IMR-90 (cell line): ENCODE measurements at regions not wholly inside any gene's neighbourhood (a gene's known extent, or its start where the extent isn't known, plus 50 kb on each side); places are given as distances from the start of the nearest gene placed in this dataset.

Experiments used
- ATAC-seq: fragments of 200-7000 bp; cut with Tn5 transposase; 2 replicates; pipeline ENCODE4 v1.9.1; 2020; ENCODE audit warnings: low read depth, mild to moderate bottlenecking, moderate library complexity
- BruUV-seq: library from RNA; stranded (reverse); fragments of 400-500 nt; replicated peaks from 2 replicates; lab custom pipeline; 2021; lab: Mats Ljungman, UMichigan
- CTCF ChIA-PET: fragments of 300-600 bp; formaldehyde crosslinking; extraction: SDS; loops from one replicate; lab custom pipeline; 2021; ENCODE audit warnings: antibody characterized with exemption; lab: Yijun Ruan, JAX
- POLR2A ChIA-PET: fragments of 300-600 bp; sonication (Branson Sonifier 250); formaldehyde crosslinking; loops from one replicate; lab custom pipeline; 2022; ENCODE audit warnings: antibody characterized with exemption; ENCODE audit not compliant: unreplicated experiment; lab: Charles Lee
- DNase-seq: peaks from one replicate; pipeline ENCODE4 v3.0.0; 2013
- H2AFZ ChIP-seq: replicated peaks from 2 replicates; pipeline ENCODE3; 2013; ENCODE audit warnings: low read length, mild to moderate bottlenecking; ENCODE audit not compliant: poor library complexity
- H2AK5ac ChIP-seq: 2 replicates; pipeline ENCODE4 v1.6.1; 2013; ENCODE audit warnings: low read depth, low read length, inconsistent platforms
- H2AK9ac ChIP-seq: replicated peaks from 2 replicates; pipeline ENCODE3; 2013; ENCODE audit warnings: mild to moderate bottlenecking, low read depth, low read length, moderate library complexity; ENCODE audit not compliant: poor library complexity
- H2BK120ac ChIP-seq: 2 replicates; pipeline ENCODE4 v1.6.1; 2013; ENCODE audit warnings: low read depth, low read length, inconsistent platforms
- H2BK15ac ChIP-seq: 3 replicates; pipeline ENCODE4 v1.6.1; 2013; ENCODE audit warnings: low read depth, low read length, inconsistent platforms
- H2BK20ac ChIP-seq: 2 replicates; pipeline ENCODE4 v1.6.1; 2013; ENCODE audit warnings: low read depth, mild to moderate bottlenecking, inconsistent platforms, low read length, moderate library complexity
- H2BK5ac ChIP-seq: 2 replicates; pipeline ENCODE4 v1.6.1; 2013; ENCODE audit warnings: mild to moderate bottlenecking, low read depth, low read length, inconsistent platforms; ENCODE audit not compliant: poor library complexity, severe bottlenecking
- H3K14ac ChIP-seq: replicated peaks from 2 replicates; pipeline ENCODE4 v1.6.1; 2013; ENCODE audit warnings: low read depth, low read length, inconsistent platforms
- H3K18ac ChIP-seq: 2 replicates; pipeline ENCODE4 v1.6.1; 2013; ENCODE audit warnings: low read depth, low read length, control low read depth
- H3K23ac ChIP-seq: 2 replicates; pipeline ENCODE4 v1.6.1; 2013; ENCODE audit warnings: low read depth, low read length, inconsistent platforms
- H3K27ac ChIP-seq: 2 replicates; pipeline ENCODE4 v1.5.1; 2013; ENCODE audit warnings: mild to moderate bottlenecking, control low read depth, low read length; ENCODE audit not compliant: insufficient read depth
- H3K27me3 ChIP-seq: 2 replicates; pipeline ENCODE4 v1.6.1; 2013; ENCODE audit warnings: low read length; ENCODE audit not compliant: control insufficient read depth, insufficient read depth
- H3K36me3 ChIP-seq: 2 replicates; pipeline ENCODE4 v1.6.1; 2013; ENCODE audit warnings: low read length, mixed read lengths; ENCODE audit not compliant: control insufficient read depth, insufficient read depth
- H3K4ac ChIP-seq: 2 replicates; pipeline ENCODE4 v1.6.1; 2013; ENCODE audit warnings: low read depth, low read length, inconsistent platforms
- H3K4me1 ChIP-seq: 2 replicates; pipeline ENCODE4 v1.6.1; 2013; ENCODE audit warnings: low read length, mixed read lengths; ENCODE audit not compliant: control insufficient read depth, insufficient read depth
- H3K4me2 ChIP-seq: 2 replicates; pipeline ENCODE4 v1.6.1; 2013; ENCODE audit warnings: low read depth, mild to moderate bottlenecking, control low read depth, low read length, moderate library complexity
- H3K4me3 ChIP-seq: 2 replicates; pipeline ENCODE4 v1.5.1; 2013; ENCODE audit warnings: low read depth, mild to moderate bottlenecking, control low read depth, low read length, moderate library complexity; ENCODE audit not compliant: insufficient read depth
- H3K56ac ChIP-seq: 2 replicates; pipeline ENCODE4 v1.6.1; 2013; ENCODE audit warnings: low read length, inconsistent platforms; ENCODE audit not compliant: insufficient read depth; ENCODE audit errors: extremely low read depth
- H3K79me1 ChIP-seq, 2 experiments: 2 replicates each; pipeline ENCODE4 v1.6.1; 2013; ENCODE audit warnings: low read length in 2 of 2, inconsistent platforms in 1 of 2, low read depth in 1 of 2
- H3K9ac ChIP-seq: 2 replicates; pipeline ENCODE4 v1.6.1; 2013; ENCODE audit warnings: low read depth, low read length, control low read depth
- H3K9me1 ChIP-seq: 2 replicates; pipeline ENCODE4 v1.6.1; 2013; ENCODE audit warnings: low read length, inconsistent platforms; ENCODE audit not compliant: insufficient read depth
- H3K9me3 ChIP-seq: 2 replicates; pipeline ENCODE4 v1.6.1; 2013; ENCODE audit warnings: low read length; ENCODE audit not compliant: control insufficient read depth, insufficient read depth
- H4K20me1 ChIP-seq: 2 replicates; pipeline ENCODE4 v1.6.1; 2013; ENCODE audit warnings: low read length, inconsistent platforms; ENCODE audit not compliant: insufficient read depth
- H4K5ac ChIP-seq: 2 replicates; pipeline ENCODE4 v1.6.1; 2013; ENCODE audit warnings: mild to moderate bottlenecking, low read depth, low read length, control low read depth
- H4K8ac ChIP-seq, 2 experiments: 2 replicates each; pipeline ENCODE4 v1.6.1; 2013; ENCODE audit warnings: low read depth in 2 of 2, low read length in 2 of 2, control low read depth in 1 of 2, inconsistent platforms in 1 of 2
- H4K91ac ChIP-seq: 2 replicates; pipeline ENCODE4 v1.6.1; 2013; ENCODE audit warnings: low read depth, low read length, inconsistent platforms; ENCODE audit not compliant: insufficient read depth
- BHLHE40 ChIP-seq: fragments of 150-350 bp; IDR thresholded peaks from 2 replicates; pipeline ENCODE4 v1.6.1; 2016; ENCODE audit warnings: mild to moderate bottlenecking, low read depth, low read length
- CEBPB ChIP-seq: IDR thresholded peaks from 2 replicates; pipeline ENCODE4 v1.6.1; 2012; ENCODE audit warnings: low read depth, low read length, improper control_type of control experiment
- CHD1 ChIP-seq: IDR thresholded peaks from 2 replicates; pipeline ENCODE4 v1.6.1; 2012; ENCODE audit warnings: low read depth, low read length, improper control_type of control experiment
- ELK1 ChIP-seq: fragments of 150-350 bp; IDR thresholded peaks from 2 replicates; pipeline ENCODE4 v1.6.1; 2016; ENCODE audit warnings: low read depth, mild to moderate bottlenecking, low read length, moderate library complexity, borderline replicate concordance
- MXI1 ChIP-seq: IDR thresholded peaks from 2 replicates; pipeline ENCODE4 v1.6.1; 2012; ENCODE audit warnings: low read depth, mild to moderate bottlenecking, low read length, moderate library complexity, borderline replicate concordance
- POLR2A ChIP-seq: IDR thresholded peaks from 2 replicates; pipeline ENCODE4 v1.6.1; 2012; ENCODE audit warnings: mild to moderate bottlenecking, low read depth, low read length
- RAD21 ChIP-seq: IDR thresholded peaks from 2 replicates; pipeline ENCODE4 v1.6.1; 2012; ENCODE audit warnings: low read length, improper control_type of control experiment
- RCOR1 ChIP-seq: IDR thresholded peaks from 2 replicates; pipeline ENCODE4 v1.6.1; 2012; ENCODE audit warnings: mild to moderate bottlenecking, low read length, improper control_type of control experiment; ENCODE audit not compliant: insufficient replicate concordance
- SMC3 ChIP-seq: fragments of 150-350 bp; IDR thresholded peaks from 2 replicates; pipeline ENCODE4 v1.6.1; 2016; ENCODE audit warnings: low read depth, mild to moderate bottlenecking, antibody characterized with exemption, low read length, moderate library complexity
- USF2 ChIP-seq: fragments of 150-350 bp; IDR thresholded peaks from 2 replicates; pipeline ENCODE4 v1.6.1; 2017; ENCODE audit warnings: mild to moderate bottlenecking, antibody characterized with exemption, low read length, low read depth
- WGBS, 2 experiments: methylation state at CpG; one replicate each; pipeline versions ENCODE4 v1.1.5 to v1.1.7; 2013; ENCODE audit warnings: missing lambda C conversion rate in 2 of 2; ENCODE audit not compliant: insufficient read length in 1 of 2; ENCODE audit errors: extremely low coverage in 2 of 2; 5-methylcytosine and 5-hydroxymethylcytosine counted together
- dilution Hi-C: fragments of 300-500 bp; cut with HindIII; formaldehyde crosslinking; loops from one replicate; pipeline ENCODE4 v1.14.3; 2018; ENCODE audit warnings: low sequenced_read_pairs; ENCODE audit not compliant: unreplicated experiment
- in situ Hi-C: fragments of 300-500 bp; cut with MboI; formaldehyde crosslinking; loops from 3 replicates; pipeline ENCODE4 v1.14.3; 2019; ENCODE audit warnings: low sequenced_read_pairs, inconsistent platforms, mixed read lengths
- intact Hi-C: fragments of 100-400 bp; cut with micrococcal nuclease; formaldehyde crosslinking; loops from 2 replicates; pipeline ENCODE4 v1.10.0; 2022

GRCh38 chrX:8272821-8273220, 101.8 kb upstream of the VCX2 start:
- Histone ChIP-seq H3K4me3 (no peak overlapping the region), H3K23ac (no peak overlapping the region), H3K56ac (no peak overlapping the region), H2AK5ac (no peak overlapping the region), H3K36me3 (no peaks in the 10 kb centered on the region), H4K20me1 (no peaks in the 10 kb centered on the region), H2BK120ac (no peak overlapping the region), H2BK5ac (no peak overlapping the region), H3K4me1 (no peaks in the 10 kb centered on the region), H4K91ac (no peak overlapping the region), H3K9me1 (no peaks in the 10 kb centered on the region), H3K9me3 (peaks cover 5% of the 10 kb centered on the region), H3K4me2 (no peak overlapping the region), H3K4ac (no peak overlapping the region), H2BK15ac (no peak overlapping the region), H3K27ac (no peak overlapping the region), H4K8ac (no peak overlapping the region), H3K9ac (no peak overlapping the region), H3K27me3 (no peaks in the 10 kb centered on the region), H2AFZ (no peak overlapping the region), H2BK20ac (no peak overlapping the region), H3K14ac (no peak overlapping the region), H2AK9ac (no peak overlapping the region), H3K79me1 (no peaks in the 10 kb centered on the region), H3K18ac (no peak overlapping the region), H4K5ac (no peak overlapping the region)
- intact Hi-C loops, result no loop called here
- in situ Hi-C loops, result no loop called here
- CTCF ChIA-PET, result no interaction called here
- ATAC-seq (no peak), DNase-seq (no peak)
- no TSS peak for BruUV-seq
- dilution Hi-C loops, result no loop called here
- no peak for TF ChIP-seq CEBPB
- TF ChIP-seq ELK1, result no peak
- no peak for TF ChIP-seq BHLHE40
- no peak for TF ChIP-seq CHD1
- TF ChIP-seq USF2, result no peak
- TF ChIP-seq RAD21, result no peak
- no peak for TF ChIP-seq RCOR1
- no peak for TF ChIP-seq SMC3
- TF ChIP-seq MXI1, result no peak
- TF ChIP-seq POLR2A, result no peak
- no CpG with 5 or more reads among the region's 4 CpGs for WGBS, 2 experiments
- POLR2A ChIA-PET, result no interaction called here
